DMS 273 (cell line): ENCODE measurements at regions not wholly inside any gene's neighbourhood (a gene's known extent, or its start where the extent isn't known, plus 50 kb on each side); places are given as distances from the start of the nearest gene placed in this dataset.

Experiments used
- DNase-seq: peaks from one replicate; lab custom pipeline; 2025; ENCODE audit not compliant: unreplicated experiment; lab: John Stamatoyannopoulos, UW

- DNase-seq, result no peak
These were observed 90.1 kb downstream of the ERCC5 start for GRCh38 chr13:102935896-102936321.

- DNase-seq, result no peak
These were observed 87.7 kb downstream of the ERCC5 start for GRCh38 chr13:102933523-102933922.

DNA sequence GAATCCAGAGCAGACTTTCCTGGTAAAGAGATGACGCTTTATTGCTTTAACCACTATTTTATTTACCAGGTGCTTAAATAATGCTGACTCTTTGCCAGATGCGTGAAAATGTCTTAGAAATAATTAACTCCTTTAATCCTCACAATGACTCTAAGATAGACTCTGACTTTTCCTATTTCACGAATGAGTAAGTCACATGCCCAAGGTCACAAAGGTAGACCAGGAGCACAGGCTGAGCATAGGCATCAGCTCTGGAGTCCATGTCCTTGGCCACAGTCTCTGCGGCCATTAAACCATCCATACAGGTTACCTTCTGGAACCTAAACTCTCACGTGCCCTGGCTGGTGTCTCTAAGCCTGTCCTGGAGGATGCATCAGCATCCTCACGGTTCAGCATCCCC lies 87.3 kb downstream of the ERCC5 start:
- DNase-seq, result no peak

DNA sequence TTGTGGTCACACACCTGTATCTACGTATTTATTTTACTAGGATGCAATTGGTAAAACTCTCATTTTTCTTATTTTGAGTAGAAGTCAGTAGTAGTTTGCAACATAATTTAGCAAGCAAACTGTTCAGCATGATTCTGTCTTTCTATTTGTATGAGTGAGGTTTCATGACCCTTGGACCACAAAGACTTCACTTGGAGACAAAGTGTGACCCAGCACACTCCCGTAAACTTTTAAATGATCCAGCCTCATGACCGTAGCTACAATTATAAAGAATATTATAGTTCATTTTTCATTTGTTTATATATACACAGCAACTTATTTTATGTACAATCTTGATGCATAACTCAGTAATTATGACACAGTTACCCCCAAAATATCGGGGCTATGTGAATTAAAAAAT lies 86.5 kb downstream of the ERCC5 start:
- no peak for DNase-seq

DNA sequence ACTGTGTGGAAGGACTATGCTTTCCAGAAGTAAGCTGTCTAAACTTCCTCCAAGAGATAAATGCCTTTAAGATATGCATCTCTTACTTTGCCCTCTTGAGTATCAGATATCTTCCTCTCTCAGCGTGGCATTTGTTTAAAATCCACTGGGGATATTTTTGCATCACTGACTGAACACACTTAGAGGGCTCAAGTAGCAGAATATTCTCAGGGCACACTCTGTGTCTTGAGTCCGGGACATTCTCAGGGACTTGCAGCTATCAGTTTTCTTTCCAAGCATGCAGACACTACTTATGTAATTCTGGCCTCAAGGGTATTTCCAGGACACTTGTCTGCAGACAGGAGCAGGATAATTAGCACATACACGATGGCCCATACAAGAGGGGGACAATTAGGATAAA lies 84.7 kb downstream of the ERCC5 start:
- no peak for DNase-seq

DNA sequence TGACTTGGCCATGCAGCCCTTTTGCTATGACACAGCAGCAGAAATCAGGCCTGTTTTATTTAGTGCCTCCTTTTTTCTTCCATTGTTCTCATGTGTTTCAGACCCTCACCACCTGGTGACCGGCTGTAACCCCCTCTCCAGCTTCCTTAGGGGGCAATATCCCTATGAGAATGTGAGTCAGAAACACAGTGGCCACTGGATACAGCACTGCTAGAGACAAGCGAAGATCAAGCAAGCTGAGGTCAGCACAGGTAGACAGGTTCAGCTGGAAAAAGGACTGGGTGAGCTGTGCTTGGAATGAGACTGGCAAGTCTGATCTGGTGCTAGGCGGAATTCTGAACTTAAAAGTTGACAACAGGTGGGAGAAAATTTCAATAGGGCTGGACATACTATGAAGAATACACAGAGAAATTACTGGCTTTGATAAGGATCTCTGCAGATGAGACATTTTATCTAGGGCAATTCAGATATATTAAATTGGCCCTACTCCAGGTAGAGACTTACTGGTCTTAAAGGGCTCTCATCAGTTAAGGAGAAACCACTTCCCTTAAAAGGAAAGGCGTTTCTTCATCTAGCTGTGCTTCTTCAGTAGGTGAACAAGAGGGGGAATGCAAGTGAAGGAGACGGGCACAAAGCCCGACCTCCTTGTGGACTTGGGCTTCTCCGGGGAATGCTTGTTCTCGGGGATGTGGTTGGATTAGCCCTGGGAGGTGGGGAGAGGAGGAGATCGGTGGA lies 83.3 kb downstream of the ERCC5 start:
- no peak for DNase-seq
